Hypothalamus (tissue), 51 donors: ENCODE measurements at regions not wholly inside any gene's neighbourhood (a gene's known extent, or its start where the extent isn't known, plus 50 kb on each side); places are given as distances from the start of the nearest gene placed in this dataset.

Source experiments
- DNase-seq, 51 donors: peaks; one replicate each; lab custom pipeline; 2025; lab: John Stamatoyannopoulos, UW

DNA sequence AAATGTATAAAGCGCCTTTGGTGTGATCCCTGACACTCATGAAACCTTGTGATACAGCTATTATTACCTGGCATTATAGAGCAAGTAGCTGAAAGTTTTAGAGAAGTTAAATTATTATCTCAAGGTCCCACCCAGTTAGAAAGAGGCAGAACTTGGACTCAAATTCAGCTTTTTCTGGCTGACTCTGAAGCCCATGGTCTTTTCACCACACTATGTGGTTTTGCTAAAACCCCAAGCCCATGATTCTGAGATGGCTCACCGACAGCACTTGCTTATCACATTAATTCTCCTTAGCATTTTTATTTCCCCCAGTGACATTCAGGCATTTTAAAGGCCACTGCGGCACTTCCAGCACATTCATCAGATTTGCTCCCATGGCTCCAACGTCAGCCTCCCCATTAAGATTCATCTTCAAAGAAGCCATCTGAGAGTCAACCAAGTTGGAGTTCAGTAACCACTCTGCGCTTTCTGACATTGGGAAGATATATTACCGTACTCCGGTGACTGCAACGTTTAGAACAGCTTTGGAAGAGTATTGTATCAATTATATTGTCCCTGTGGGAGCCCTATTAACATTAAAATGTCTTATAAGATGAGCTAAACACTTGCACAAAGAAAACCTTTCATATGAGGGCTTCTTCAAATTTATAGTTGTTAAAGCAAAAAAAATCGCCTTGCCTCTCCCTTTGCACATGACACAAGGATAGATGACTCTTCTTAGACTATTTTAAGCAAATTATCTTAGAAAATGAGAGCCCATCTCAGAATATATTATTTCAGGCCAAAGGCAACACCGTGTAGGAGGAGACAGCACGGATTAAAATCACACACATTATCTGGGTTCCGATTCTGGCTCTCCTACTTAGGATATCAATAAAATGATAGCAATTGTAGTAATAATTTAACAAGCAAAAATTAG lies 638.1 kb downstream of the ACTL7B start:
- DNase-seq: no peak

DNA sequence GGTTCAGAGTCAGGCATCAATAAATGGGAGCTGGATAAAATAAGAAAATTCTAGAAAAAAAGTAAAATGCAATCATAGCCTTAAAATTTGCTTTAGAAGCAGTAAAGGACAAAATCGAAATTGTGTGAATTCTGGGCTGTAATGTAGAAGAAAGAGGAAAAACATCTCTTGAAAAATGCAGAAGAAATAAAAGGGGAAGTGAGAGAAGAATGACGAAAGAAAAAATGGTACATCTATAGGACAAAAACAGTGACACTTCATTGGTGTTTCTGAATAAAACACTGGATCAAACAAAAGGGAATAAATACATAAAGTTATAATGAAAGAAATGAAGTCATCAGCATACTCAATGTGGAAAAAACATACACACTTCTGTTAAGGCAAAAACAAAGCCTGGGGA lies 642.3 kb downstream of the ACTL7B start:
- no peak for DNase-seq

DNA sequence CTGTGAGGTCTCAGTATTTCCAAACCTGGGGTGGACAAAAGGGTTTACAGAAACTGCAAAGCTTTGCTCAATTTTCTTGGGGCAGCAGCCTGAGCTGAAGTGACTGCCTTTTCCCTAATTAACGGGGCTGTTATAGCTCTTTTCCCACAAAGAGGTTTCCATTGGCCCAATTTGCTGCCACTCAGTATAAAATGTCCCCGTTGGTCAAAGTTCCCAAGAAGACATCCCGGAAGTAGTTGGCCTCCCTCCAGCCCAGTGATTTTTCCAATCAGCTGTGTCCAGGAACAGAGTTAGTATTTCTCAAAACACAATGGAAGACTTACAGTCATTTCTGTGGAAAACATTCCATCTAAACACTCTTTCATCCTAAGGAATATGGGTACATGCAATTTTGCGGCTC lies 643.6 kb downstream of the ACTL7B start:
- peak in 5 of 51 donors; percentile 1 to 11 (median 7) for DNase-seq

DNA sequence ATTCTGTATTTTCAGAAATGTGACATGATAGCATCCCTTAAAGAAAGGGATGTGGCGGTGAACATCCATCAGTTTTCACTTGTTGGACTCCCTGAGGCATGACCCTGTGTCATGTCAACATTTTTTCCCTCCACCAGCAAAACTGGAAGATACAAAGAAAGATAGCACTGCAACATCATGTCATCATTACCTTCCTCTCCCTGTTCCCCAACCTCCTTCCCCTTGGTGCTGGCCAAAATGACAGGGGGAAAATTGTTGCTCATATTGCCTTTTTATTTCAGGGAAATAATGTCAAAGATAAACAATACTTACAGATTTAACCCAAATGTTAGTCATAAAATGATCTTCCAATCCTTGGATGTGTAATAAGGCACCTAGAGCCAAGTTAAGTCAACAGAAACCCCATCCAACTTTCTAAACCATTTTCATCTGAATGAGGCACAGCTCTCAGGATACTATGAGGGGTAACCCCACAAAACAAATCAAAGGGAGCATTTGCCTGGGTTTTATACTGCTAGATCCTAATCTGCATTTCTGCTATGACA lies 644.3 kb downstream of the ACTL7B start:
- no peak for DNase-seq

DNA sequence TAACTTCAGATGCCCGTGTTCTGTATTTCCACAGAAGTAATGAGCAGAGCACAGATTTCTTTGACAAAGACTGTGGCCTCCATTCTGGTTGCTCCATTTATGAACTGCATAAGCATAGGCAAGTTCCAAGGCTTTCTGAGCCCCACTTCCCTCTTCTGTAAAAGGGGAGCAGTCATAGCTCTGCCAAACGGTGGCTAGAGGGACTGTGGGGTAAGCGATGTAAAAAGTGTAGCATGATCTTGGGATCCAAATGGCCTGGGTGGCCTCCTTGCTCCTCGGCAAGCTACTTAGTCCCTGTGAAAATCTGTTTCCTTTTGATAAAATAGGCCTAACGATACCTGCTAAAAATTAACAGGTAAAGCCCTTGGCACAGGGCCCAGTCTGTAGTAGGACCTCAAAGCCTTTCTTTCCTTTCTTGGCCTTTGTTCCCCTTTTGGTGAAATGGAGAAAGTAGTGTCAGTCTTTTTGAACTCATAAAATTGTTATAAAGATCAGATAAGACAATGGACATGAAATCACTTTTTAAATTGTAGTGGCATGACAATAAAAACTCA lies 646.6 kb downstream of the ACTL7B start:
- DNase-seq: no peak

DNA sequence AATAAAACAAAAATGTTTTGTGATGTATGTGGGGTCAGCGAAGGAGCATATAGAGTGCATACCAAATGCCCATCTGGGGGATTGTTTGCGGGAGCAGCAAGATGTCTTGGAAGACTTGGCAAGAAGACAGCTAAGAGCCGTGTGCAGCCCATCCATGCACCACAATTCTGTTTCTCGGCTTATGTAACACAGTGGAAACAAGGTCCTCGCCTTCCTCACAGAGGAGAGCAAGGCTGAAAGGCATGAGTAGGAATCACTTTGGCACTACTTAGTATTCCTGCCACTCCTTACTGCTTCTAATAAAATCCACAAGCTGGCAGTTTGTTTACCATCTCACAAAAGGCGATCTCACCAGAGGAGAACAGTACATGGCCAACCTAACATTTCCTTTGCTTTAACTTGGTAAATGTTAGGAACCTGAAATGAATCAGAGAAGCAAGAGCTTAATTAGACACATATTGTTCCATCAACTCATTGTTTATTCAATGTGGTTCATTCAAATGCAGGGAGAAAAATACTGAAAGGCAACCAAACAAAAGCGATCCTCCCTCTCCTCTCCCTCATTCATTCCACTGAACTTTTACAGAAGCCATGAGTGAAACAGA lies 648.1 kb downstream of the ACTL7B start:
- peak in 23 of 51 donors; percentile 1 to 66 (median 24) for DNase-seq

DNA sequence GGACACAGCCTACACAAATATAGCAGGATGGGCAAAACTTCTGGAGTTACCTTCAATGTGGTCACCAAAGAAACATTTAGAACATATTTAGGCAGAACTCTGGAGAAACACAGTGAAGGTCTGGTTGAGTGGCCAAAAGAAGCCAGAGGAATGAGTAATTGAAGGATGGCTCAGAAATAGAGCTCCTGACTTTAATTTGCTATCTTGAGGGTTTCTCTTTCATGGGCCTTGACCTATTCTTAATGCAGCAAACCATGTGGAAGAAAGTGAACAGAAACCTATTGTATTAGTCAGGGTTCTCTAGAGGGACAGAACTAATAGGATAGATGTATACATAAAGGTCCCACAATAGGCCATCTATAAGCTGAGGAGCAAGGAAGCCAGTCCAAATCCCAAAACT lies 650.5 kb downstream of the ACTL7B start:
- DNase-seq: no peak

DNA sequence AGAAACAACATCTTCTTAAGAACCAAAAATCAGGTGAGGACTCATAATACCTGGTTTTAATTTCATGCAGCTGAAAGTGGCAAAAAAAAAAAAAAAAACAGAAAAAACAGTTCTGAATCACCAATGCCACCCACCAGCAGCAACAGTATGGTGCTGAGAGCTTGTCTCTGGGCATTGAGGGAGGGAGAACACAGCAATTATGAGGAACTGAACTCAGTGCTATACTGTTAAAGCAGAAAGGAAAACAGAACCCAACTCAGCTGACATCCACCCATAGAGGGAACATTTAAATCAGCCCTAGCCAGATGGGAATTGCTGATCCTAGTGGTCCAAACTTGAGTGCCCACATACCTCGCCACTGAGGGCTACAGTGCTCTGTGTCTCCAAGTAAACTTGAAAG lies 657.9 kb downstream of the ACTL7B start:
- DNase-seq: no peak

DNA sequence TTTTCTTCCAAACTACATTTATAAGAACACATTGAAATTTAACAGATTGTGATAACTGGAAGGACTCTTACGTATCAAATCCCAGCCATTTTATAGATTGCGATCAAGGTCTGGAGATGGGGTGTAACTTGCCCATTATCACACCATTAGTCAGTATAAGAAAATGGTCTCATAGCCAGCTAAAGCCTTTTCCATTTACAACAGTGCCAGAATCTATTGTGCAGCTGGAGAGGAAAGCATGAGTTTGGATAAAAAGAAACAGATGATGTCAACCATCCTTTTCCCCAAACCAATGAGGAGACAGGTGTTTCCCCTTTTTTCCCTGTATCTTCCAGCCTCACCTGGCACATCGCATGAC lies 658.8 kb downstream of the ACTL7B start:
- DNase-seq: no peak

DNA sequence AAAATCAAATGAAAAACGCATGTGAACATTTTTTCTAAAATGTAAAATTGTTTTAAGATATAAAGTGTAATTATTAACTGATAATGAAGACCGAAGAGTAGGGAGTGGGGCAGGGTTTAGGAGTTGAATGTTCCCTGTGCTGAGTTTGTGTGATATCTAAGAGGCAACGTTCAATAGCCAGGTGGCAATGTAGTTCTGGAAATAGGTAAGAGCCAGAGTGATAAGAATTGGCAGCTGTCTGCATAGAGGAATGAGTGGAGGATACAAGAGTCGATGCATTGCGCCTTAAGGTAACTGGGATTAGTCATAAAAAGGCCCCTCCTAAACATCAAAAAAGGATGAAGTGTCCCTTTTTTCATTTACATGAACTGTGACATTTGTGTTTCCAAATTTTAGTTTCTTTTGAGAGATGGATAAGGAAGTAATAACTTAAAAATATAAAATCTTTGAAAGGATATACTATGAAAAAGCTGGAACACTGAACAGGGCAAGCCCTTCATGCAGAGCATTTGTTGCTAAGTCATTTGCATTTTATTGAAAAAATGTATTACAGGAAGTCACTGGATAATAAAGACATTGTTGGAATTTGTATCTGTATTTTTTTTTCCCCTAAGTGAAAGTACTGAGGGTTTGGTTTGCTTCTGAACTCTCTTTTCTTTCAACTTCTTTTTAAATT lies 659.3 kb downstream of the ACTL7B start:
- DNase-seq: no peak

DNA sequence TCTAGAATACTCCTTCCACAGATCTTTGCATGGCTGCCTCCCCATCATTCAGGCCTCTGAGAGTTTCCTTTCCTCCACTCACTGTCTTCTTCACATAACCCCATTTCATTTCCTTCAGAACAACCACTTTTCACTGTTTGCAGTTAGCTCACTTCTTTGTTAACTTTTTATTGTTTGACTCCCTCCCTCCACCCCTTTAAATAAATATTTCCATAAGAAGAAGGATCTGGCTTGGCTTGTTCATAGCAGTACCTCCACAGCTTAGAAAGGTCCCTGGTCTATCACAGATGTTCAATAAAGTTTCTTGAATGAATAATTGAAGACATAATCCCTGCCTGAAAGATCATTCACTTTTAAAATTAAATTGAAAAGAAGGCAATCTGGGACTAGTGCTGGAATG lies 661.6 kb downstream of the ACTL7B start:
- no peak for DNase-seq

DNA sequence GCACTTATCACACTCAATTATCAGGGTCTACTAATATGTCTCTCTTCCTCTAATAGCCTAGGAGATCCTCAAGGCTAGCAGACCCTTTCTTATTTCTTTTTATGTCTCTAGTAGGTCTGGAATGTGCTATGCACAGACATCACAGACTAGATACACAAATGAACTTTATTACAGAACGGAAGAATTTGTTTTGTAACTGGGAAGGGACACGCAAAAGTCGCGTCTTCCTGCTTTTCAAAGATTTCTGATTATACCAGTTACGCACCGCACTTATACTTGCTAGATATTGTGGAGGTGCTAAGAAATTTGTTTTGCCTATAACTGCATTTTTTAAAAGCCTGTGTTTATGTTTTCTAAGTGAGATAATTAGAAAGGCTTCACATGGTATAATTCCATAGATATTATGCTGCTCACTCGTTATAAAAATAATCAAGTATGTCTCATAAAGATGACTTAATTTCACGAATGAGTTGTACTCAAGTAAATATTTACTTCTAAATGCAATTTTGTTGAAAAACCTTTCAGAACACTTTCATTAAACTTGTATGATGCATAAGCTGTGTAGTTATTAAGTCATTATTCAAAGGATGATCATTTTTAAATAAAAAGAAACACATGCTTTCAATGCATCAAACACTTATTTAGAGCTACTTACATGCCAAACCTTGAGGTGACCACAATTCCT lies 662.6 kb downstream of the ACTL7B start:
- DNase-seq: no peak

DNA sequence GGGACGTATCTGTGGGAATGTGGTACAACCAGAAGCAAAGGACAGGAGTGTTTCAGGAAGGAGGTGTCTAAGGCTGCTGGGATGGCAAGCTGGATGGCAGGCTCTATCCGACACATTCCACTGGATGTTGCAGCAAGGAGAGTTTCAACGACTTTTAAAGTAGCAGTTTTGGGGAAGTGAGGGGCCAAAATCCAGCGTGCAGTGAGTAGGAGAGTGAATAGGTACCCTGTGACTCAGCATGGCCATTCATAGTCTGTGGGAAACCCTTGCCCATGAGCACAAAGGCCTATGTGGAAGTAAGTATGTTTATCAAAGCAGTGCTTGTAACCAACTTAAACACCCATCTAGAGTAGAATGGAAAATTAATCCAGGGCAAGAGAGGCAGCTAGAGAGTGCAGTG lies 664.7 kb downstream of the ACTL7B start:
- no peak for DNase-seq

DNA sequence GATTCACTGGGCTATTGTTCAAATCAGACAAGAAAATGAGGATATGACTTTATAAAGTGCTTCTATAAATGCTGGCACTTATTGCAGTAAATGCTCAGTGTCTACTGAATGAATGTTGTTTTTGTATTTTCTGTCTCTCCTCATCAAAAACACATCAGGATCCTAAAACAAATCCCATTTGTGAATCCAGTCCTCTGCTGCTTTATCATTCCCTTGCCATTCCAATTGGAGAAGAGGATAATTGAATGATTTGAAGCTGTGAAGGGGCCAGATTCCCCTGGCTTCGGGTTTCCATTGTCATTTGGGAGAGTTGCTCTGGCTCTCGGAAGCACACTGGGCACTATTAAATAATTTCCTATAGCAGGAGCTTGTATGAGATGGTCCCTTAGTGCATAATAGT lies 666.8 kb downstream of the ACTL7B start:
- no peak for DNase-seq

DNA sequence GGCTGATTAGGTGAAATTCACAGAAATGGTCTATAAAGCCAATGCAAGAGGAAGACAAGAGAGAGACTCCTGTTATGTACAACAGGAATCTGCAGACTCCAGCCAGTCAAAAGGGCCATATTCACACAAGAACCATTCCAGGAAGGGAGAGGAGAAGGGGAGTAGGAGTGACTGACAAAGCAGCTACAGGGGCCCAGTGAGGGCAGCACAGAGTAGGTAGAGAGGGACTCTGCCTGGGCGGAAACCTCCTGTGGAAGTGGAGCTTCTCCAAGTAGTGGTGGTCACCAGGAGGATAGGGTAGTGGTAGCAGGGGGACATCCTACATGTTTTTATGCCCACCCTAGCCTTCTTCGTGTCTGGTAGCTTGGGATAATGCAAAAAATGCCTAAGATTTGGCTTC lies 667.3 kb downstream of the ACTL7B start:
- DNase-seq: no peak

DNA sequence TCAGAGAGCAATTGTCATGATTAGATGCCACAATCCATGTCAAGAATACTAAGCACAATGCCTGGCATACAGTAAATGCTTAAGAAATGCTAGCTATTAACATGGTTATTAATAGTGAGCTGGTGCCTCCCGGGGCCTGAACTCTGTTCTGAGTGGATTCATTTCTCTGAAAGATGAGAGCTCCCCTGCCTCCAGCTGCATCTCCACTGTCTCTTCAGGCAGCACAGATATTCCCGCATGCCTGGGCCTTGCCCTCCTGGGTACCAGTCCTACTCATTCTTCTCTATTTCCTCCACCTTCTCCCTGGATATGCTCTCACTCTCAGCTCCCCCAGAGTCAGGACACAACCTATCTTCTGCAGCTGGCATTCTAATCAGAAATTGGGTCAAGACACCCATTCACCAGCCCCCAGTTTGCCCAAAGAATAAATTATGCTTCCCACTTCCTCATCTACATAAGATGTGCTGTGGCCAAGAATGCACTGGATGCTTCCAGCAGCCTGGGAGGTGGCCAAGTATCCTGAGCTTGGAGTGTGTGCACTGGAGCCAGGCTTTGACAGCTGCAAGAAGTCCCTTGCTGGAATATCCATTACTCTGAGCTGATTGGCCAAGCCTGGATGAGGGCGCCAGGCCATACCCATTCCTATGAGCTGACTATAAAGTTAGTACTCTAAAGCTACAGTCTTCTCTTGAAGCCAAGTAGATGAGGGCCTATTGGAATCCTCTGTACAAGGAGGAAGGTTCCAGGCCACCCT lies 669.0 kb downstream of the ACTL7B start:
- peak in 23 of 51 donors; percentile 4 to 61 (median 32) for DNase-seq

DNA sequence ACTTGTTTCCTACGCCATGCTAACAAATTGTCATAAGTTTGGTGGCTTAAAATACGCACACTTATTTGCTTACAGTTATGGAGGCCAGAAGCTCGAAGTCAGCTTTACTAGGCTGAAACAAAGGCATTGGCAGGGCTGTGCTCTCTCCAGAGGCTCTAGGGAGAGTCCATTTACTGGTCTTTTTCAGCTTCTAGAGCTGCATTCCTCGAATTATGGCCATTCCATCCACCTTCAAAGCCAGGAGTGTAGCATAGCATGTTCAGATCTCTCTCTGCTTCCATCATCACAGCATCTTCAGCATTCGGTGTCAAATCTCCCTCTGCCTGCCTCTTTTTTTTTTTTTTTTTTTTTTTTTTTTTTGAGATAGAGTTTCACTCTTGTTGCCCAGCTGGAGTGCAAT lies 670.2 kb downstream of the ACTL7B start:
- DNase-seq: no peak

DNA sequence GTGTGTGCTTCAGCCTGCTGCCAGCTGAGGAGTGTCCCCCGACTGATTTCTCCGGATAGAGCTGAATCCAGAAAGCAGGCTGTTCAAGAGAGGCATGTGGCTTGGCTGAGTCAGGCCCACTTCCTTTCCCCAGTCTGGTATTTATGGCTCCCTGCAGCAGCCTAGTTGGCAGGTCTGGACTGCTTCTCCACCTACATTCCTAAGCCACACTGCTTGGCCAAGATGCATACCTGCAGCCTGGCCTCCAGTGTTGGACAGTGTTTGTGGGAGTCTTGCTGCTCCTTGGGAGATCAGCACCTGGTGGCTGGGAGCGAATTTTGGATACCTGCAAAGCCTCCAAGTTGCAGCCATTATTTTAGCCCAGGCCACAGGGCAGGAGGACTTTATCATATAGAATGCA lies 670.8 kb downstream of the ACTL7B start:
- no peak for DNase-seq

DNA sequence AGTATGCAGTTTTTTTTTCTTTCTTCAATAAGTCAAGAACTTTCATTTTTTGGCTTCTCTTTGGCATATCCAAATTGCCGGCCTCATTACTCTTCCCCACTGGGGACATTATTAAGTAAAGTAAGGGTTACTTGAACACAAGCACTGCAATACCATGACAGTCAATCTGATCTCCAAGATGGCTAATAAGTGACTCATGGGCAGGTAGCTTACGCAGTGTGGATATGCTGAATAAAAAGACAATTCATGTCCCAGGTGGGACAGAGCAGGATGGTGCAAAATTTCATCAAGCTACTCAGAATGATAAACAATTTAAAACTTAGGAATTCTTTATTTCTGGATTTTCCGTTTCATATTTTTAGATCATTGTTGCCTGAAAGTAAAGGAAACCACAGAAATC lies 671.8 kb downstream of the ACTL7B start:
- DNase-seq: no peak

DNA sequence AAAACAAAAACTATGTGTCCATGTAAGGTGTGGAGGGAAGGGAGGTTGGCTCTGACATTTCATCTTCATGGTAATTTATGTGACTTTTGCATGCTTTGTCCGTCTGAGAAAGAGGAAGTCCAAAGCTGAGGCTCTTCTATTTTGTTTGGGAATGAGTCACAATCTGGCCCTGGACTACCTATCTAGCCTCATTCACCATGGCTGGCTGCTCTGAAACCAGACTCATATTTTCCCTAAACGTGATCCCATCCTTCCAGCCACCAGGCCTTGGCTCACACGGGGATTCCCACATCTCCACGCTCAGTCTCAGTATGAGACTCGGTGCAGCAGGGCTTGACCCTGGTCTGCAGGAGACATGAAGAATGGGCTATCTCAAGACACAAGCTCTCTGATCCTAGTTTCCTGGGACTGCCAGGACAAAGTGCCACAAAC lies 672.8 kb downstream of the ACTL7B start:
- no peak for DNase-seq
